22Rv1 (cell line): ENCODE measurements at regions not wholly inside any gene's neighbourhood (a gene's known extent, or its start where the extent isn't known, plus 50 kb on each side); places are given as distances from the start of the nearest gene placed in this dataset.

Experiments used
- H3K27ac ChIP-seq: fragments of 450-650 bp; 2 replicates; pipeline ENCODE4 v1.5.1; 2017
- ZFX ChIP-seq: fragments of 450-650 bp; IDR thresholded peaks from 2 replicates; pipeline ENCODE4 v1.6.1; 2017; ENCODE audit warnings: antibody characterized with exemption, borderline replicate concordance
- TF ChIP-seq, protein P1 (sequence below): fragments of 450-650 bp; IDR thresholded peaks from 2 replicates; pipeline ENCODE4 v1.5.1; 2017; ENCODE audit warnings: mild to moderate bottlenecking

DNA sequence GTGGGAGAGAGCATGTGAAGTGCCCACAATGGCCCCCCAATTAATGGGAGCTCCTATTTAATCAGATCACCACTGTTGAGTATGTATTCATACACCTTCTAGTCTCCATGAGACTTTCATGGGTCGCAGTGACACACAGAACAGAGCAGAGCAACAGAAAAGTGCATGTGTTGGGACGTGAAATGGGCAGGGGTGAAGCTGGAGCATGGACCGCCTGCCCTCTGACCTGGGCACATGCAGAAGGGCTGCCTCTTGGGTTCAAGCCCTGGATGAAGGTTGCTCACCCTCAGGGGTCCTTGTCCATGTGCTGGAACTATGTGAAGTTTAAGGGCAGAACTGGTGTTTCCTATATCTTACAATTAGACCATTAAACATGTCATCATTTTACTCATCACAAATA lies 106.0 kb upstream of the PHACTR3 start:
- TF ChIP-seq ZFX = no peak
- TF ChIP-seq, protein P1, sequence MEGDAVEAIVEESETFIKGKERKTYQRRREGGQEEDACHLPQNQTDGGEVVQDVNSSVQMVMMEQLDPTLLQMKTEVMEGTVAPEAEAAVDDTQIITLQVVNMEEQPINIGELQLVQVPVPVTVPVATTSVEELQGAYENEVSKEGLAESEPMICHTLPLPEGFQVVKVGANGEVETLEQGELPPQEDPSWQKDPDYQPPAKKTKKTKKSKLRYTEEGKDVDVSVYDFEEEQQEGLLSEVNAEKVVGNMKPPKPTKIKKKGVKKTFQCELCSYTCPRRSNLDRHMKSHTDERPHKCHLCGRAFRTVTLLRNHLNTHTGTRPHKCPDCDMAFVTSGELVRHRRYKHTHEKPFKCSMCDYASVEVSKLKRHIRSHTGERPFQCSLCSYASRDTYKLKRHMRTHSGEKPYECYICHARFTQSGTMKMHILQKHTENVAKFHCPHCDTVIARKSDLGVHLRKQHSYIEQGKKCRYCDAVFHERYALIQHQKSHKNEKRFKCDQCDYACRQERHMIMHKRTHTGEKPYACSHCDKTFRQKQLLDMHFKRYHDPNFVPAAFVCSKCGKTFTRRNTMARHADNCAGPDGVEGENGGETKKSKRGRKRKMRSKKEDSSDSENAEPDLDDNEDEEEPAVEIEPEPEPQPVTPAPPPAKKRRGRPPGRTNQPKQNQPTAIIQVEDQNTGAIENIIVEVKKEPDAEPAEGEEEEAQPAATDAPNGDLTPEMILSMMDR = no peak
- no peak overlapping the region for H3K27ac ChIP-seq

DNA sequence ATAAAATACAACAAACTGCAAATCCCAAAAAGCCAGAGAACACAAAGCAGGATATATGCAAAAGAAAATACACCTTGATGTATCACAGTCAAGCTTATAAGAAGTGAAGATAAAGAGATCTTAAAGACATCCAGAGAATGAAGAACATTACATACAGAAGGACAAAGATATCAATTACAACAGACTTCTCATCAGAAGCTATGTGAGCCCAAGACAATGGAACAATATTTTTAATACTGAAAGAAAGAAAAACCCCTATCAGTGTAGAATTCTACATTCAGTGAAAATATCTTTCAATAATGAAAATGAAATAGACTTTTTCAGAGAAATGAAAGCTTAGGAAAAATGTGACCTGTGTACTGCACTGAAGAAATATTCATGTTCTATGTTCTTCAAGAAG lies 104.5 kb upstream of the PHACTR3 start:
- no peak overlapping the region for H3K27ac ChIP-seq
- TF ChIP-seq ZFX = no peak
- TF ChIP-seq, protein P1 = no peak

DNA sequence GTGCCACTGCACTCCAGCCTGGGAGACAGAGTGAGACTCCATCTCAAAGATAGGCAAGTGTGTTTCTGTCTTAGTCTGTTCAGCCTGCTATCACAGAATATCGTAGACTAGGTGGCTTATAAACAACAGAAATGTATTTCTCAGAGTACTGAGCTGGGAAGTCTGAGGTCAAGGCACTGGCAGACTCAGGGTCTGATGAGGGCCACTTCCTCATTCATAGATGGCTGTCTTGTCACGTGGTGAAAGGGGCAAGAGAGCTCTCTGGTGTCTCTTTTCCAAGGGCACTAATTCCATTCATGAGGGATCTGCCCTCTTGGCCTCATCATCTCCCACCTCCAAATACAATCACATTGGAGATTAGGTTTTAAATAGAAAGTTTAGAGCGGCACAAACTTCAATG lies 95.6 kb upstream of the PHACTR3 start:
- H3K27ac ChIP-seq = no peak overlapping the region
- TF ChIP-seq, protein P1 = no peak
- no peak for TF ChIP-seq ZFX

DNA sequence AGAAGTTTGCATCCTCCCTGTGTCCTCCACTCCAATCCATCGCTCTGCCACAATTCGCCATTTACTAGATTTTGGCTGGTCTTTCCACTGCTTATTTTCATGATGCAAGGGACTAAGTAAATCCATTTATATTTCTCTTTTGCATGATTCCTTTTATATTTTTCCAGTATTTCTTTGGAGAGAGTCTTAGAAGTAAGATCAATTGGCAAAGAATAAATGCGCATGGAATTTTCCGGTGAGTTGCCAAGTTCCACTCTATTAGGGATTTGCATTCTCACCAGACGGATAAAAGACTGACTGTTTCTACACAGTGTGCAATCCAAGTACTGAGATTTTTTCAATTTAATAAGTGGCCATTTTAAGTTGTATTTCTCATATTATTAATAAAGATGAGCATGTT lies 91.7 kb upstream of the PHACTR3 start:
- no peak overlapping the region for H3K27ac ChIP-seq
- TF ChIP-seq, protein P1 = no peak
- TF ChIP-seq ZFX = no peak

DNA sequence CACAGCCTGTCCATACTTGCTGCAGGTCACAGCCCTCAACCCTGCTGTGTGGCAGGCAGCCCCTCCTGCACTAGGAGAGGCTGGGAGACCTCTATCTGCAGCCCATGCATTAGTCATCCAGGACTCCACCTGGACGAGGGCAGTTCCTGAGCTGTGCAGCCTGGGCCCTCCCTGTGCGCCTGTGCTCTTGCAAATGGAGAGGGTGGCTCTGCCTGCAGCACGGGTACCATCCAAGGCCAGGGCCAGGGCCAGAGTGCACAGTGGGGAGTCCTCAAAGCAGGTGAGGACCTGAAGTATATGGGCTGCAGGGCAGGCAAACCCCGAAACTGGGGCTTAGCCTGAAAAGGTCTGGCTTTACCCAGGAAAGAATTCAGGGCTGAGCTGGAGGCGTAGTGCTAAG lies 89.8 kb upstream of the PHACTR3 start:
- H3K27ac ChIP-seq = no peak overlapping the region
- no peak for TF ChIP-seq ZFX
- TF ChIP-seq, protein P1 = no peak

DNA sequence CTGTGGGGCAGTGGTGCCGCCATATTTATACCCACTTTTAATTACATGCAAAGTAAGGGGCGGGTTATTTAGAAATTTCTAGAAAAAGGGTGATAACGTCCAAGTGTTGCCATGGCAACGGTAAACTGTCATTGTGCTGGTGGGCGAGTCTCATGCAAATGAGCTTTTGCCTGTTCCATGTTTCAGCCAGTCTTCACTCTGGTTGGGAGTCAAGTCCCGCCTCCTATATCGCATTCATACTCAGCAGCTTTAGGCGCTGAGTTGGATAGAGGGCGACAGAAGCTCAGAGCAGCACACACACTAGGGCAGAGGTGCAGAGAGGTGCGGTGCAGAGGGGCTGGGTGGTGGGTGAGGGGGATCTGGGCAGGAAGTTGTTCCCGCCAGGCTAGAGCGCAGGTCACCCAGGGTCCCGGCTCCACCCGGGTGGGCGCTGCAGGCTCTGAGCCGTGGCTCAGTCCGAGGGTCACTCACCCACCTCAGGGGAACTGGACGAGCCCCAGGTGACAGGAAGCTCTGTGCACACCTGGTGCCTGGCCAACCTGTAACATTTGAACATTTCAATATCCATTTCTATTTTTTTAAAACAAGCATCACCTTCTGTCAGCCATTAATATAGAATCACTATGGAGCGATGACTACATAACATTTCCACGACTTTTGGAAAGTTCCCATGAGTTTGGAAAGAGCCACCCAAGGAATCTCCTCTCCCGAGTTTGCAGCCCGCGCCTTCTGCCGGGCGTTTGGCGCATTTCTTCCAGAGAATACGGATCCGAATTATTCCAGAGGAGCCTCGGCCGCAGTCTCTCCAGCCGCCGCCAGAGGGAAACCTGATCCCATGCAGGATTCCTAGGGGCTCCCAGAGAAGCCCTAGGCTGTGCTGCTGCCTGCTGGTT lies 89.1 kb upstream of the PHACTR3 start:
- TF ChIP-seq ZFX = no peak
- TF ChIP-seq, protein P1 = peak; percentile 88

DNA sequence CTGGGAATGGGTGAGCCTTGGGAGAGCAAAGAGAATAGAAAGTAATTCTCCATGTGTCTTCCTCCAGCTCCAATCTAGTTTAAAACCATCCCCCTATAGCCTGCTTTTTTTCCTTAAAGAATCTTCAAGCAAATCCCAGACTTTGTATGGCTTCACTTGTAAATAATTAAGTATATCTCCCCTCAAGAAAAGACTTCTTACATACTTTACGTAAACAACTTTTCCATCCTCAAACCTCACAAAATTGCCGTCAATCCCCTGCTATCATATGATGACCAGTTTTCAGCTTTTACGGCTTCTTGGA lies 88.5 kb upstream of the PHACTR3 start:
- TF ChIP-seq, protein P1 = peak; percentile 67
- TF ChIP-seq ZFX = no peak

More for the DNA sequence above, 89.1 kb upstream of the PHACTR3 start:
- H3K27ac ChIP-seq = no peak overlapping the region

More for the DNA sequence above, 88.5 kb upstream of the PHACTR3 start:
- no peak overlapping the region for H3K27ac ChIP-seq
